PC-3 (cell line): ENCODE measurements at regions not wholly inside any gene's neighbourhood (a gene's known extent, or its start where the extent isn't known, plus 50 kb on each side); places are given as distances from the start of the nearest gene placed in this dataset.

ENCODE experiments used
- ATAC-seq: fragments of 200-7000 bp; cut with Tn5 transposase; 2 replicates; pipeline ENCODE4 v1.9.1; 2020; ENCODE audit warnings: mild to moderate bottlenecking, moderate library complexity
- BruUV-seq: library from RNA; stranded (reverse); fragments of 400-500 nt; replicated peaks from 2 replicates; lab custom pipeline; 2021; lab: Mats Ljungman, UMichigan
- CTCF ChIA-PET: fragments of 300-600 bp; sonication (Branson Sonifier 250); formaldehyde crosslinking; loops from one replicate; lab custom pipeline; 2022; ENCODE audit warnings: antibody characterized with exemption; lab: Charles Lee
- POLR2A ChIA-PET: fragments of 300-600 bp; sonication (Branson Sonifier 250); formaldehyde crosslinking; loops from one replicate; lab custom pipeline; 2022; ENCODE audit warnings: antibody characterized with exemption; ENCODE audit not compliant: unreplicated experiment; lab: Charles Lee
- DNase-seq: peaks from one replicate; pipeline ENCODE4 v3.0.0-alpha.2; 2015
- H2AFZ ChIP-seq: fragments of 300-600 bp; sonication (generic); 2 replicates; pipeline ENCODE4 v1.6.0; 2016; ENCODE audit warnings: antibody characterized with exemption, low read length
- H3F3A ChIP-seq: fragments of 300-600 bp; sonication (generic); one replicate; pipeline ENCODE4 v1.6.0; 2017; ENCODE audit warnings: antibody characterized with exemption, low read length, control low read depth, mild to moderate bottlenecking; ENCODE audit not compliant: unreplicated experiment
- H3K27ac ChIP-seq: fragments of 300-600 bp; sonication (generic); 2 replicates; pipeline ENCODE4 v1.5.1; 2016; ENCODE audit warnings: mild to moderate bottlenecking, low read length
- H3K27me3 ChIP-seq: fragments of 300-600 bp; sonication (generic); 2 replicates; pipeline ENCODE4 v1.6.1; 2016; ENCODE audit warnings: low read length, mixed read lengths
- H3K36me3 ChIP-seq: fragments of 300-600 bp; sonication (generic); 2 replicates; pipeline ENCODE4 v1.6.1; 2016; ENCODE audit warnings: low read depth, mixed run types, low read length, mixed read lengths
- H3K4me1 ChIP-seq: fragments of 300-600 bp; sonication (generic); 2 replicates; pipeline ENCODE4 v1.5.1; 2016; ENCODE audit warnings: low read length; ENCODE audit not compliant: insufficient read depth
- H3K4me2 ChIP-seq: fragments of 300-600 bp; sonication (generic); 2 replicates; pipeline ENCODE4 v1.6.0; 2016; ENCODE audit warnings: low read length
- H3K4me3 ChIP-seq: fragments of 300-600 bp; sonication (generic); 2 replicates; pipeline ENCODE4 v1.5.1; 2016; ENCODE audit warnings: mild to moderate bottlenecking, low read length, mixed read lengths
- H3K79me2 ChIP-seq: fragments of 300-600 bp; sonication (generic); 2 replicates; pipeline ENCODE4 v1.6.1; 2017; ENCODE audit warnings: low read length, mixed read lengths
- H3K9ac ChIP-seq: fragments of 300-600 bp; sonication (generic); 2 replicates; pipeline ENCODE4 v1.6.0; 2016; ENCODE audit warnings: mild to moderate bottlenecking, low read length
- H3K9me2 ChIP-seq: fragments of 300-600 bp; sonication (generic); replicated peaks from 2 replicates; pipeline ENCODE4 v1.6.1; 2016; ENCODE audit warnings: mixed run types, low read length, mixed read lengths
- H3K9me3 ChIP-seq: fragments of 300-600 bp; sonication (generic); 2 replicates; pipeline ENCODE4 v1.6.1; 2016; ENCODE audit warnings: low read length, mixed read lengths
- H4K20me1 ChIP-seq: fragments of 300-600 bp; sonication (generic); 2 replicates; pipeline ENCODE4 v1.6.1; 2016; ENCODE audit warnings: low read length, mixed read lengths
- EZH2 ChIP-seq: fragments of 300-600 bp; sonication (generic); IDR thresholded peaks from one replicate; pipeline ENCODE4 v1.6.1; 2017; ENCODE audit warnings: antibody characterized with exemption, mild to moderate bottlenecking, low read length; ENCODE audit not compliant: unreplicated experiment
- EZH2phosphoT487 ChIP-seq: fragments of 300-600 bp; sonication (generic); IDR thresholded peaks from 2 replicates; pipeline ENCODE4 v1.6.1; 2018; ENCODE audit warnings: mild to moderate bottlenecking, antibody characterized with exemption, low read length, borderline replicate concordance
- intact Hi-C: fragments of 100-400 bp; cut with micrococcal nuclease; formaldehyde crosslinking; loops from 2 replicates; pipeline ENCODE4 v1.9.0; 2023
- TF ChIP-seq, protein P1 (sequence below): fragments of 300-600 bp; sonication (generic); conservative IDR thresholded peaks from 2 replicates; pipeline ENCODE4 v1.5.1; 2017; ENCODE audit warnings: antibody characterized with exemption, low read depth, mild to moderate bottlenecking, low read length

DNA sequence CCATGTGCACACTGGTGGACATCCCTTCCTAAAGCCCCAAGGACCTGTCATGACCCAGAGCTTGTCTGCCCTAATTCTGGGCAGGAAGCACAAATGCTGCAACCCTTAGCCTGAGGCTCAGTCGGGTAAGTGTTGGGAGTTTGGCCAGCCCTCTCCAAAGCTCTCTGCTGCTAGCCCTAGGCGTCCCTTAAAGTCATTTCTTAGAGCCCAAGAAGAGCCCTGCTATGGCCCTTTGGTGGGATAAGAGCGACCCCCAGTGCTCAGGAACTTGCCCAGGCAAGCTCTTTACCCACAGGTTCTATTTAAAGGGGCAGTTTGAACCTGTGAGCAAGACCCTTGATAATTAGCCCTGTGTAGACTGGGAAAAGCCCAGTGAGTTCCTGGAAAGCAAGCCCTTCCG is 356.8 kb downstream of the RRAGC start:
- Histone ChIP-seq H2AFZ (no peak overlapping the region), H3K4me3 (no peak overlapping the region), H4K20me1 (no peaks in the 10 kb centered on the region), H3K27me3 (peaks cover 54% of the 10 kb centered on the region), H3K4me1 (no peaks in the 10 kb centered on the region), H3K9ac (no peak overlapping the region), H3K9me3 (no peaks in the 10 kb centered on the region), H3K9me2 (no peaks in the 10 kb centered on the region), H3K79me2 (no peaks in the 10 kb centered on the region), H3F3A (no peaks in the 10 kb centered on the region), H3K27ac (no peak overlapping the region), H3K36me3 (no peaks in the 10 kb centered on the region), H3K4me2 (no peak overlapping the region)
- no peak for DNase-seq
- ChIA-PET CTCF (no interaction called here), POLR2A (no interaction called here)
- no TSS peak for BruUV-seq
- TF ChIP-seq, protein P1, sequence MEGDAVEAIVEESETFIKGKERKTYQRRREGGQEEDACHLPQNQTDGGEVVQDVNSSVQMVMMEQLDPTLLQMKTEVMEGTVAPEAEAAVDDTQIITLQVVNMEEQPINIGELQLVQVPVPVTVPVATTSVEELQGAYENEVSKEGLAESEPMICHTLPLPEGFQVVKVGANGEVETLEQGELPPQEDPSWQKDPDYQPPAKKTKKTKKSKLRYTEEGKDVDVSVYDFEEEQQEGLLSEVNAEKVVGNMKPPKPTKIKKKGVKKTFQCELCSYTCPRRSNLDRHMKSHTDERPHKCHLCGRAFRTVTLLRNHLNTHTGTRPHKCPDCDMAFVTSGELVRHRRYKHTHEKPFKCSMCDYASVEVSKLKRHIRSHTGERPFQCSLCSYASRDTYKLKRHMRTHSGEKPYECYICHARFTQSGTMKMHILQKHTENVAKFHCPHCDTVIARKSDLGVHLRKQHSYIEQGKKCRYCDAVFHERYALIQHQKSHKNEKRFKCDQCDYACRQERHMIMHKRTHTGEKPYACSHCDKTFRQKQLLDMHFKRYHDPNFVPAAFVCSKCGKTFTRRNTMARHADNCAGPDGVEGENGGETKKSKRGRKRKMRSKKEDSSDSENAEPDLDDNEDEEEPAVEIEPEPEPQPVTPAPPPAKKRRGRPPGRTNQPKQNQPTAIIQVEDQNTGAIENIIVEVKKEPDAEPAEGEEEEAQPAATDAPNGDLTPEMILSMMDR = no peak
- no peak for TF ChIP-seq EZH2
- no peak for TF ChIP-seq EZH2phosphoT487
- intact Hi-C loops = no loop called here
- no peak for ATAC-seq

DNA sequence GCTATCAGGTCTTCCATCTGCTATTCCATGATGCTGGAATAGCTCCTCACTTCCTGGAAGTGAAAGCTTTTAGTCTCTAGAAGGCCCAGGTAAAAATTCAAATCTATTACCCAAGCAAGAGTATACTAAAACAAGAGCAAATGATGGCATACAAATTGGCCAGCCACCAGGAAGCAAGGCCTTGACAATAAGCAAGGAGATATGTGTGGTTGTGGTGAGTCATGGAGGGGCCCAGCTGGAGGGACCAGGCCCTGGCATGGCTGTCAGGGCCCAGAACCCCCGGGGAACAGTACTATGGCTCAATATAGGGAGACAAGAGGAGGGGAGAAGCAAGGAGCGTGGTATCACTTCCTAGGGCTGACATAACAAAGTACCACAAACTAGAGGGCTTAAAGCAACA is 358.7 kb downstream of the RRAGC start:
- intact Hi-C loops = no loop called here

DNA sequence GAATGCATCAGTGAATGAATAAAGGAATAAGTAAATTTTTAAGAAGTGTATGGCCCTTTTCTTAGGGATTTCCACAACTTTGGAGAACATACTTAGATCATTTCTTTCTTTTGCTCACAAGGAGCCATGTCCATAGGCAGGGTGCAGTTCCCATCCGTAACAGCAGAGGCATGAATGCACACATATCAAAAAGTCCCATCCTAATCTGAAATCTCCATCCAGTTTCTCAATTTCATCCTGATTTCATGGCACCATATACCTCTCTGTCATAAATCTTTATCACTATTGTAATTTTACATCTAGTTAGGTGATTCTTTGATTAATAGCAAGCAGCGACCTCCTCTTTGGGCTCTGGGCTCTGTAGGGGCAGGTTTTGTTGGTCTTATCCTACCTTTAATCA is 359.2 kb downstream of the RRAGC start:
- peak; percentile 11 for DNase-seq
- H3K9me2 ChIP-seq = no peaks in the 10 kb centered on the region
- H3F3A ChIP-seq = no peaks in the 10 kb centered on the region

More for the DNA sequence above, 358.7 kb downstream of the RRAGC start:
- H2AFZ ChIP-seq = no peak overlapping the region
- ChIA-PET CTCF (no interaction called here), POLR2A (no interaction called here)
- ATAC-seq = no peak
- H3K4me1 ChIP-seq = no peaks in the 10 kb centered on the region
- TF ChIP-seq EZH2phosphoT487 = no peak
- TF ChIP-seq, protein P1 = no peak
- no peak for TF ChIP-seq EZH2
- no peaks in the 10 kb centered on the region for H3K36me3 ChIP-seq
- H3K9ac ChIP-seq = no peak overlapping the region
- H3K4me2 ChIP-seq = no peak overlapping the region
- BruUV-seq = no TSS peak
- no peak overlapping the region for H3K4me3 ChIP-seq
- no peaks in the 10 kb centered on the region for H3F3A ChIP-seq
- no peaks in the 10 kb centered on the region for H3K9me2 ChIP-seq
- H3K27me3 ChIP-seq = peaks cover 58% of the 10 kb centered on the region
- H3K27ac ChIP-seq = no peak overlapping the region
- H4K20me1 ChIP-seq = no peaks in the 10 kb centered on the region
- no peaks in the 10 kb centered on the region for H3K9me3 ChIP-seq
- no peaks in the 10 kb centered on the region for H3K79me2 ChIP-seq
- DNase-seq = no peak

More for the DNA sequence above, 359.2 kb downstream of the RRAGC start:
- Histone ChIP-seq H3K4me3 (no peak overlapping the region), H3K27ac (no peak overlapping the region), H4K20me1 (no peaks in the 10 kb centered on the region), H3K9ac (no peak overlapping the region), H3K27me3 (peaks cover 61% of the 10 kb centered on the region), H3K4me2 (no peak overlapping the region), H3K79me2 (no peaks in the 10 kb centered on the region), H2AFZ (no peak overlapping the region), H3K4me1 (no peaks in the 10 kb centered on the region), H3K36me3 (no peaks in the 10 kb centered on the region), H3K9me3 (no peaks in the 10 kb centered on the region)
- ChIA-PET CTCF (no interaction called here), POLR2A (no interaction called here)
- intact Hi-C loops = no loop called here
- no TSS peak for BruUV-seq
- no peak for ATAC-seq
- TF ChIP-seq, protein P1 = peak; percentile 51
- TF ChIP-seq EZH2 = no peak
